Ovary (tissue), 7 donors: ENCODE measurements at regions not wholly inside any gene's neighbourhood (a gene's known extent, or its start where the extent isn't known, plus 50 kb on each side); places are given as distances from the start of the nearest gene placed in this dataset.

ENCODE experiments used
- DNase-seq, 5 donors: peaks; one replicate each; pipeline ENCODE4 v3.0.0-alpha.2; 2019 to 2020
- H3K27ac ChIP-seq, 2 donors: fragments of 200-600 bp; one replicate each; pipeline versions ENCODE4 v1.5.1 to v1.8.0; 2019 to 2022
- H3K27me3 ChIP-seq: fragments of 200-600 bp; one replicate; pipeline ENCODE4 v1.8.0; 2022
- H3K36me3 ChIP-seq: fragments of 200-600 bp; sonication (generic); one replicate; pipeline ENCODE4 v1.5.1; 2019
- H3K4me1 ChIP-seq: one replicate; pipeline ENCODE4 v1.8.1; 2013; ENCODE audit warnings: mild to moderate bottlenecking, moderate library complexity; ENCODE audit not compliant: insufficient read depth
- H3K4me3 ChIP-seq: fragments of 200-600 bp; sonication (generic); one replicate; pipeline ENCODE4 v1.5.1; 2017
- H3K9me3 ChIP-seq, 2 donors: fragments of 200-600 bp in 1 of 2; sonication (generic) in 1 of 2; one replicate each; pipeline versions ENCODE4 v1.5.1 to v1.8.1; 2013 to 2019; ENCODE audit warnings: mild to moderate bottlenecking in 1 of 2, moderate library complexity in 1 of 2
- EP300 ChIP-seq: sonication (generic); formaldehyde crosslinking; IDR thresholded peaks from one replicate; pipeline ENCODE4 v1.6.1; 2017; ENCODE audit warnings: antibody characterized with exemption
- POLR2A ChIP-seq: fragments of 450-650 bp; IDR thresholded peaks from one replicate; pipeline ENCODE4 v1.6.1; 2017; ENCODE audit warnings: antibody characterized with exemption, mild to moderate bottlenecking, moderate library complexity
- WGBS, 3 donors: extraction: QIAGEN DNeasy Blood & Tissue Kit in 1 of 3; methylation state at CpG; one replicate each; pipeline versions ENCODE4 v1.1.5 to v1.1.7; 2013 to 2017; 5-methylcytosine and 5-hydroxymethylcytosine counted together
- intact Hi-C, 4 donors: fragments of 100-400 bp; cut with DNase I; formaldehyde crosslinking; loops; one replicate each; pipeline versions ENCODE4 v1.11.0 to v1.15.1; 2022 to 2023
- TF ChIP-seq, protein P1 (sequence below), 3 donors: fragments of 450-650 bp in 2 of 3; fragments of 200-600 bp in 1 of 3; IDR thresholded peaks; one replicate each; pipeline versions ENCODE4 v1.5.1 to v1.8.0; 2016 to 2022; ENCODE audit warnings: antibody characterized with exemption in 3 of 3, mild to moderate bottlenecking in 1 of 3
- donor health status: DM: no; HTN: no; CAD: no; lungs with moderate emphysema.
- donor health status: DM: no; HTN: no; CAD: no.
- donor health status: Bipolar disorder and iron deficiency.
- donor health status: DM: no; HTN: no; CAD: no.
- donor health status: DM: yes; HTN: yes; CAD: no.

GRCh38 chr4:26028133-26028792, 114.2 kb downstream of the SMIM20 start:
- Histone ChIP-seq H3K4me1 (peaks cover 6% of the 10 kb centered on the region), H3K4me3 (no peak overlapping the region), H3K36me3 (no peaks in the 10 kb centered on the region), H3K27me3 (no peaks in the 10 kb centered on the region), H3K9me3 (no peaks in the 10 kb centered on the region), H3K27ac (no peak overlapping the region)
- DNase-seq = no peak
- TF ChIP-seq POLR2A = no peak
- TF ChIP-seq, protein P1, sequence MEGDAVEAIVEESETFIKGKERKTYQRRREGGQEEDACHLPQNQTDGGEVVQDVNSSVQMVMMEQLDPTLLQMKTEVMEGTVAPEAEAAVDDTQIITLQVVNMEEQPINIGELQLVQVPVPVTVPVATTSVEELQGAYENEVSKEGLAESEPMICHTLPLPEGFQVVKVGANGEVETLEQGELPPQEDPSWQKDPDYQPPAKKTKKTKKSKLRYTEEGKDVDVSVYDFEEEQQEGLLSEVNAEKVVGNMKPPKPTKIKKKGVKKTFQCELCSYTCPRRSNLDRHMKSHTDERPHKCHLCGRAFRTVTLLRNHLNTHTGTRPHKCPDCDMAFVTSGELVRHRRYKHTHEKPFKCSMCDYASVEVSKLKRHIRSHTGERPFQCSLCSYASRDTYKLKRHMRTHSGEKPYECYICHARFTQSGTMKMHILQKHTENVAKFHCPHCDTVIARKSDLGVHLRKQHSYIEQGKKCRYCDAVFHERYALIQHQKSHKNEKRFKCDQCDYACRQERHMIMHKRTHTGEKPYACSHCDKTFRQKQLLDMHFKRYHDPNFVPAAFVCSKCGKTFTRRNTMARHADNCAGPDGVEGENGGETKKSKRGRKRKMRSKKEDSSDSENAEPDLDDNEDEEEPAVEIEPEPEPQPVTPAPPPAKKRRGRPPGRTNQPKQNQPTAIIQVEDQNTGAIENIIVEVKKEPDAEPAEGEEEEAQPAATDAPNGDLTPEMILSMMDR (IDR thresholded peaks at IDR 0.05) = no peak
- WGBS, 3 donors = 92 to 94% (median 92%) methylated on average over 22 of the region's 22 CpGs
- intact Hi-C loops = loop anchor here in 1 of 4 donors (5.0 kb wide), 2 partner anchors 294 to 384 kb away; partner anchors contain the start of gene RBPJ

GRCh38 chr4:26028793-26029567, 115.0 kb downstream of the SMIM20 start:
- Histone ChIP-seq H3K4me1 (peaks cover 6% of the 10 kb centered on the region), H3K4me3 (no peak overlapping the region), H3K27ac (no peak overlapping the region), H3K27me3 (no peaks in the 10 kb centered on the region), H3K9me3 (no peaks in the 10 kb centered on the region), H3K36me3 (no peaks in the 10 kb centered on the region)
- intact Hi-C loops = loop anchor here in 1 of 4 donors (5.0 kb wide), 2 partner anchors 293 to 383 kb away; partner anchors contain the start of gene RBPJ
- no peak for TF ChIP-seq POLR2A
- TF ChIP-seq EP300 = no peak
- TF ChIP-seq, protein P1 (IDR thresholded peaks at IDR 0.05) = peak; percentile 36 to 42 (median 37)
- DNase-seq = peak; percentile 42 to 80 (median 72)
- 28 to 31% (median 31%) methylated on average over 37 to 39 of the region's 39 CpGs for WGBS, 3 donors

- no peak for TF ChIP-seq POLR2A
- intact Hi-C loops = loop anchor here in 1 of 4 donors (5.0 kb wide), 2 partner anchors 293 to 383 kb away; partner anchors contain the start of gene RBPJ
- H3K36me3 ChIP-seq = no peaks in the 10 kb centered on the region
- DNase-seq = peak in 3 of 5 donors; percentile 36 to 42 (median 38)
- H3K4me1 ChIP-seq = peaks cover 6% of the 10 kb centered on the region
- no peak overlapping the region for H3K27ac ChIP-seq
- WGBS, 3 donors = 82 to 89% (median 83%) methylated on average over 18 of the region's 18 CpGs
- no peaks in the 10 kb centered on the region for H3K9me3 ChIP-seq
- no peaks in the 10 kb centered on the region for H3K27me3 ChIP-seq
- H3K4me3 ChIP-seq = no peak overlapping the region
Measured at GRCh38 chr4:26029568-26030131, 115.6 kb downstream of the SMIM20 start.

GRCh38 chr4:26030260-26030667, 116.2 kb downstream of the SMIM20 start:
- Histone ChIP-seq H3K4me3 (no peak overlapping the region), H3K4me1 (peaks cover 6% of the 10 kb centered on the region), H3K36me3 (no peaks in the 10 kb centered on the region), H3K27me3 (no peaks in the 10 kb centered on the region), H3K9me3 (no peaks in the 10 kb centered on the region), H3K27ac (no peak overlapping the region)
- TF ChIP-seq EP300 (no peak), POLR2A (no peak)
- TF ChIP-seq, protein P1 (IDR thresholded peaks at IDR 0.05) = no peak
- intact Hi-C loops = no loop called here
- 13 to 27% (median 15%) methylated on average over 5 of the region's 5 CpGs for WGBS, 3 donors
- DNase-seq = no peak
